PFSK-1 (cell line): ENCODE measurements at regions not wholly inside any gene's neighbourhood (a gene's known extent, or its start where the extent isn't known, plus 50 kb on each side); places are given as distances from the start of the nearest gene placed in this dataset.

ENCODE experiments used
- FOXP2 ChIP-seq: optimal IDR thresholded peaks from 2 replicates; pipeline ENCODE3; 2011; ENCODE audit warnings: borderline replicate concordance, control low read depth, inconsistent platforms; ENCODE audit not compliant: insufficient read depth; ENCODE audit errors: extremely low read length, extremely low read depth
- POLR2AphosphoS5 ChIP-seq: IDR thresholded peaks from 2 replicates; pipeline ENCODE4 v1.6.1; 2012; ENCODE audit warnings: low read depth, mild to moderate bottlenecking, control low read depth, low read length, moderate library complexity
- REST ChIP-seq, 2 experiments: IDR thresholded peaks; 2 replicates each; pipeline versions ENCODE4 v1.6.1 to v1.8.0; 2011 to 2012; ENCODE audit warnings: low read depth in 2 of 2, low read length in 2 of 2, control low read depth in 1 of 2, inconsistent platforms in 1 of 2, mild to moderate bottlenecking in 1 of 2, moderate library complexity in 1 of 2; ENCODE audit not compliant: insufficient read depth in 1 of 2
- SIN3A ChIP-seq: IDR thresholded peaks from 2 replicates; pipeline ENCODE4 v1.6.1; 2012; ENCODE audit warnings: mild to moderate bottlenecking, low read length, moderate library complexity, borderline replicate concordance; ENCODE audit not compliant: insufficient read depth
- TAF1 ChIP-seq: IDR thresholded peaks from 2 replicates; pipeline ENCODE4 v1.6.1; 2012; ENCODE audit warnings: low read length, control low read depth, borderline replicate concordance; ENCODE audit not compliant: insufficient read depth

- no peak for TF ChIP-seq POLR2AphosphoS5
- no peak for TF ChIP-seq SIN3A
- no peak for TF ChIP-seq FOXP2
- TF ChIP-seq REST (IDR thresholded peaks at IDR 0.05; ENCODE audit: insufficient read depth in 1 of 2, low read depth in 2 of 2, low read length in 2 of 2): no peak
- no peak for TF ChIP-seq TAF1
These were observed 304.2 kb upstream of the CADM1 start for GRCh38 chr11:115808351-115808940.

GRCh38 chr11:115806056-115806455 lies 301.8 kb upstream of the CADM1 start:
- TF ChIP-seq REST (IDR thresholded peaks at IDR 0.05; ENCODE audit: insufficient read depth in 1 of 2, low read depth in 2 of 2, low read length in 2 of 2) (no peak), FOXP2 (no peak), SIN3A (no peak), TAF1 (no peak), POLR2AphosphoS5 (no peak)

- TF ChIP-seq SIN3A (no peak), POLR2AphosphoS5 (no peak), TAF1 (no peak), FOXP2 (no peak), REST (IDR thresholded peaks at IDR 0.05; ENCODE audit: insufficient read depth in 1 of 2, low read depth in 2 of 2, low read length in 2 of 2) (no peak)
These were observed 299.0 kb upstream of the CADM1 start for GRCh38 chr11:115803073-115803740.

GRCh38 chr11:115802641-115803040 lies 298.4 kb upstream of the CADM1 start:
- no peak for TF ChIP-seq POLR2AphosphoS5
- TF ChIP-seq SIN3A: no peak
- no peak for TF ChIP-seq FOXP2
- TF ChIP-seq REST (IDR thresholded peaks at IDR 0.05; ENCODE audit: insufficient read depth in 1 of 2, low read depth in 2 of 2, low read length in 2 of 2): no peak
- TF ChIP-seq TAF1: no peak

GRCh38 chr11:115792903-115793302 lies 288.7 kb upstream of the CADM1 start:
- no peak for TF ChIP-seq SIN3A
